Parathyroid adenoma (tissue), 2 donors: ENCODE measurements at regions not wholly inside any gene's neighbourhood (a gene's known extent, or its start where the extent isn't known, plus 50 kb on each side); places are given as distances from the start of the nearest gene placed in this dataset.

Source experiments
- H2AFZ ChIP-seq: fragments of 300-600 bp; sonication (generic); one replicate; pipeline ENCODE4 v1.7.0; 2017; ENCODE audit warnings: antibody characterized with exemption, mild to moderate bottlenecking
- H3K27ac ChIP-seq: fragments of 300-600 bp; sonication (generic); one replicate; pipeline ENCODE4 v1.7.0; 2017
- H3K27me3 ChIP-seq: fragments of 300-600 bp; sonication (generic); one replicate; pipeline ENCODE4 v1.7.0; 2017; ENCODE audit warnings: low read length; ENCODE audit not compliant: control insufficient read depth, insufficient read depth
- H3K36me3 ChIP-seq: fragments of 300-600 bp; sonication (generic); one replicate; pipeline ENCODE4 v1.7.0; 2017; ENCODE audit warnings: low read length; ENCODE audit not compliant: control insufficient read depth, insufficient read depth
- H3K4me1 ChIP-seq: fragments of 300-600 bp; sonication (generic); one replicate; pipeline ENCODE4 v1.7.0; 2017; ENCODE audit warnings: control low read depth
- H3K4me2 ChIP-seq: fragments of 300-600 bp; sonication (generic); one replicate; pipeline ENCODE4 v1.7.0; 2017; ENCODE audit warnings: low read length
- H3K4me3 ChIP-seq: fragments of 300-600 bp; sonication (generic); one replicate; pipeline ENCODE4 v1.7.0; 2017; ENCODE audit warnings: low read depth, low read length
- H3K79me2 ChIP-seq: fragments of 300-600 bp; sonication (generic); one replicate; pipeline ENCODE4 v1.7.0; 2017; ENCODE audit warnings: control low read depth
- H3K9ac ChIP-seq: fragments of 300-600 bp; sonication (generic); one replicate; pipeline ENCODE4 v1.7.0; 2017; ENCODE audit warnings: mild to moderate bottlenecking
- H3K9me3 ChIP-seq: fragments of 300-600 bp; sonication (generic); one replicate; pipeline ENCODE4 v1.7.0; 2017; ENCODE audit warnings: low read length; ENCODE audit not compliant: control insufficient read depth
- CTCF ChIP-seq: fragments of 300-600 bp; sonication (generic); IDR thresholded peaks from one replicate; pipeline ENCODE4 v1.7.0; 2017; ENCODE audit warnings: antibody characterized with exemption, mild to moderate bottlenecking
- donor health status: primary hyperparathyroidism.

GRCh38 chr13:44072536-44072935, 192.8 kb downstream of the LACC1 start:
- H3K36me3 ChIP-seq: no peaks in the 10 kb centered on the region
- H3K79me2 ChIP-seq: no peaks in the 10 kb centered on the region
- H2AFZ ChIP-seq: no peak overlapping the region
- no peak overlapping the region for H3K4me3 ChIP-seq
- H3K4me2 ChIP-seq: no peak overlapping the region
- no peaks in the 10 kb centered on the region for H3K27me3 ChIP-seq
- no peak overlapping the region for H3K27ac ChIP-seq
- no peaks in the 10 kb centered on the region for H3K9me3 ChIP-seq
- no peaks in the 10 kb centered on the region for H3K4me1 ChIP-seq
- no peak for TF ChIP-seq CTCF
- no peak overlapping the region for H3K9ac ChIP-seq

- Histone ChIP-seq H3K4me3 (no peak overlapping the region), H3K27me3 (no peaks in the 10 kb centered on the region), H3K36me3 (no peaks in the 10 kb centered on the region), H3K4me2 (no peak overlapping the region), H3K9ac (no peak overlapping the region), H3K4me1 (no peaks in the 10 kb centered on the region), H3K9me3 (no peaks in the 10 kb centered on the region), H2AFZ (no peak overlapping the region), H3K27ac (no peak overlapping the region), H3K79me2 (no peaks in the 10 kb centered on the region)
- no peak for TF ChIP-seq CTCF
Observed at GRCh38 chr13:44074611-44075010, 194.9 kb downstream of the LACC1 start.

- Histone ChIP-seq H3K4me2 (no peak overlapping the region), H3K9ac (no peak overlapping the region), H3K4me3 (no peak overlapping the region), H3K27me3 (no peaks in the 10 kb centered on the region), H3K79me2 (no peaks in the 10 kb centered on the region), H3K9me3 (no peaks in the 10 kb centered on the region), H3K4me1 (no peaks in the 10 kb centered on the region), H3K27ac (no peak overlapping the region), H3K36me3 (no peaks in the 10 kb centered on the region), H2AFZ (no peak overlapping the region)
- no peak for TF ChIP-seq CTCF
Observed at GRCh38 chr13:44075113-44075512, 195.4 kb downstream of the LACC1 start.

GRCh38 chr13:44078806-44079376, 199.2 kb downstream of the LACC1 start:
- H3K79me2 ChIP-seq: no peaks in the 10 kb centered on the region

More at GRCh38 chr13:44078806-44079376, 199.2 kb downstream of the LACC1 start:
- no peak overlapping the region for H3K4me2 ChIP-seq
- no peaks in the 10 kb centered on the region for H3K9me3 ChIP-seq
- TF ChIP-seq CTCF: no peak
- H3K9ac ChIP-seq: no peak overlapping the region
- H2AFZ ChIP-seq: no peak overlapping the region
- H3K27ac ChIP-seq: no peak overlapping the region
- no peaks in the 10 kb centered on the region for H3K36me3 ChIP-seq
- no peaks in the 10 kb centered on the region for H3K27me3 ChIP-seq
- H3K4me1 ChIP-seq: no peaks in the 10 kb centered on the region
- no peak overlapping the region for H3K4me3 ChIP-seq
